CD4-positive, alpha-beta T cell treated with Interleukin-2 at 100 ng/mL for 4 hours (primary cell): ENCODE measurements at regions not wholly inside any gene's neighbourhood (a gene's known extent, or its start where the extent isn't known, plus 50 kb on each side); places are given as distances from the start of the nearest gene placed in this dataset.

Source experiments
- DNase-seq: peaks from one replicate; pipeline ENCODE4 v3.0.0-alpha.2; 2020; ENCODE audit warnings: low spot score

GRCh38 chr17:77001487-77001886, 133.3 kb downstream of the MGAT5B start:
- no peak for DNase-seq

- DNase-seq: no peak
These were observed 134.2 kb downstream of the MGAT5B start for GRCh38 chr17:77002103-77003045.

- no peak for DNase-seq
These were observed 135.5 kb downstream of the MGAT5B start for GRCh38 chr17:77003699-77004098.

GRCh38 chr17:77006971-77007649, 133.7 kb upstream of the SEC14L1 start:
- no peak for DNase-seq

GRCh38 chr17:77009877-77010276, 130.9 kb upstream of the SEC14L1 start:
- DNase-seq: no peak

GRCh38 chr17:77010667-77011066, 130.1 kb upstream of the SEC14L1 start:
- no peak for DNase-seq

- DNase-seq: peak; percentile 60
These were observed 129.4 kb upstream of the SEC14L1 start for GRCh38 chr17:77011173-77012011.

GRCh38 chr17:77018504-77018903, 122.3 kb upstream of the SEC14L1 start:
- no peak for DNase-seq

GRCh38 chr17:77019893-77020379, 120.8 kb upstream of the SEC14L1 start:
- no peak for DNase-seq

GRCh38 chr17:77020973-77021372, 119.8 kb upstream of the SEC14L1 start:
- DNase-seq: no peak

GRCh38 chr17:77022766-77023165, 118.0 kb upstream of the SEC14L1 start:
- no peak for DNase-seq

GRCh38 chr17:77025781-77026180, 115.0 kb upstream of the SEC14L1 start:
- DNase-seq: no peak

GRCh38 chr17:77027271-77027889, 113.4 kb upstream of the SEC14L1 start:
- no peak for DNase-seq

- DNase-seq: no peak
These were observed 111.9 kb upstream of the SEC14L1 start for GRCh38 chr17:77028900-77029299.

GRCh38 chr17:77032929-77033328, 107.8 kb upstream of the SEC14L1 start:
- DNase-seq: no peak

GRCh38 chr17:77033892-77034404, 106.8 kb upstream of the SEC14L1 start:
- no peak for DNase-seq

- no peak for DNase-seq
These were observed 105.9 kb upstream of the SEC14L1 start for GRCh38 chr17:77034677-77035424.

- no peak for DNase-seq
These were observed 105.2 kb upstream of the SEC14L1 start for GRCh38 chr17:77035526-77035925.

GRCh38 chr17:77036136-77036840, 104.5 kb upstream of the SEC14L1 start:
- DNase-seq: no peak

- no peak for DNase-seq
These were observed 103.9 kb upstream of the SEC14L1 start for GRCh38 chr17:77036841-77037381.
